HS-5 (cell line): ENCODE measurements at regions not wholly inside any gene's neighbourhood (a gene's known extent, or its start where the extent isn't known, plus 50 kb on each side); places are given as distances from the start of the nearest gene placed in this dataset.
"Not testable (repeated sequence)": the region's sequence is repeated elsewhere in the genome, so short reads cannot be mapped to it uniquely, and the experiment has no call there.

ENCODE experiments used
- DNase-seq: peaks from one replicate; pipeline ENCODE4 v3.0.0-alpha.2; 2012; ENCODE audit warnings: low read depth

- no peak for DNase-seq
These were observed 112.7 kb upstream of the PTPN13 start for GRCh38 chr4:86481440-86481839.

GRCh38 chr4:86482306-86483172 lies 111.6 kb upstream of the PTPN13 start:
- no peak for DNase-seq

- DNase-seq: no peak
These were observed 111.0 kb upstream of the PTPN13 start for GRCh38 chr4:86483173-86483490.

DNA sequence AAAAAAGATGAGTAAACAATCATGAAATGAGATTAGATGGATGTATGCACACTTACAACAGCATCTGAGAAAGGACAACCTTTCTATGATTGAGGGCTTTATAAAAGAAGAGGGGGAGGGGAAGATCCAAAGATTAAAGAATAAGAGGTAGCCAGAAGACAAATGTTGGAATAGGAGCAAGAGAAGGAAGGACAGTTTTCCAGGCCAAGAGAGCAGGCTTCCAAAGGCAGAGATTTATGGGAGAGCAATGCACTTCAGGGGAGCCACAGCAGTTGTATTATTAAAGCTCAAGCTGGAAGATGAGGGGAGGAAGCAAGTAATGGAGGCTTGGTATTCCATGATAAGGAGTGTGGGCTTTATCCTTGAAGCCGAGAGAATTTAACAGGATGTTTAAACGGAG lies 110.3 kb upstream of the PTPN13 start:
- DNase-seq: no peak

DNA sequence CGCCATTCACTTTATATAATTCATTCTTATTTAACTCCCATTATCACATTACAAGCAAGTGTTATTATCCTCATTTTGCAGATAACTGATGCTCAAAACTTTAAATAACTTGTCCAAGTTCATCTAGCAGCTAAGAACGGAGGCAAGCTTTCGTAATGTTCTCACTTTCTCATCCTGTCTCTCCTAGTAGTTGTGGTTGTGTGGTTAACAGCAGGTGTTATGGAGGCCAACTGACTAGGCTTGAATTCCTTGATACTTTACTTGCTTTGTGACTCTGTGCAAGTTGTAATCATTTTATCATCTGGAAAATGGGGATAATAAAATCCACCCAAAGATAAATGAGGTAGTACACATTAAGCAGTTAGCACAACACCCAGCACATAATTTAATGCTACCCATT lies 109.9 kb upstream of the PTPN13 start:
- no peak for DNase-seq

DNA sequence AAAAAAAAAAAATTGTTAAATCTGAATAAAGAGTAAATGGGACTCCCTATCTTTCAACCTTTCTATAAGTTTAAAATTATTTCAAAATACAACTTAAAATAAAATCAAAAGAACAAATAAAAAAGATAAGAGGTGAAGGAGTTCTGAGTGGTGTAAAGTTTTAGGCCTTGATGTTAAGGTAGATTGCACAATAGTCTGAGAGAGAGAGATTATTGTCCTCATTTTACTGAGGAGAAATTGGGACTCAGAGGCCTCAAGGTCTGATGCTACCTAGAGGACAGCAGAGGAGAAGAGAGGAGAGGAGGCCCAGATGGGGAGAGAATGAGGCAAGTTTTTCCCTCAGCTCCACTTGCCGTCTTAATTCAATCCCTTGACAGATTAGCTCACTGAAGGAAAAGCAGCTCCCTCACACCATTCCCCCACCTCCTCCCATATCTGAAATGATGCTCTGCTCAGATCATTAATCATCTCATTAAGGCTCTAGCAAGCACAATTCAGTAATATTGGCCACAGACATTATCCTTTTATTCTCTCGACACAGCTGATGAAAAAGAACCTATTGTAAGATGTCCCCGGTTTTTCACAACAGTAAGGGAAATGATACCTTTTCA lies 106.3 kb upstream of the PTPN13 start:
- no peak for DNase-seq

- DNase-seq: no peak
These were observed 100.7 kb upstream of the PTPN13 start for GRCh38 chr4:86493460-86493859.

- peak; percentile 22 for DNase-seq
These were observed 97.7 kb upstream of the PTPN13 start for GRCh38 chr4:86496094-86497080.

DNA sequence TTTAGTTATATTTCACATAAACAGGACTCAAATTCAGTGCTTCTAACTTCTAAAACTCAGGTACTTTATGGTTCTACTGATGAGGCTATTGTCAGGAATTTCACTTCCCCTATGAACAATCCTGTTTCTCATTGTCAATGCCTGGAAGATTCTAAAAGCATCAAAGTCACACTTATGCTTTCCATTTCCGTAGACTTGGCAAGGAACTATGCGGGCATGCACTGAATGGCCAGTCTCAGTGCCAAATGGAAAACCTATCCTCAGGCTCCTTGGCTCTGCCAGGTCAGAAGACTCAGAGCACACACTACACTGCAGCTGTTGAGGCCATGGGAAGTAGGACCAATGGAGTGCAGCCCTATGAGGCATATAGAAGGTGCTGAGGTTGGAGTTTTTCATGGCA lies 97.0 kb upstream of the PTPN13 start:
- DNase-seq: no peak

- peak; percentile 25 for DNase-seq
These were observed 95.9 kb upstream of the PTPN13 start for GRCh38 chr4:86497980-86498862.

GRCh38 chr4:86498863-86499166 lies 95.3 kb upstream of the PTPN13 start:
- DNase-seq: no peak

DNA sequence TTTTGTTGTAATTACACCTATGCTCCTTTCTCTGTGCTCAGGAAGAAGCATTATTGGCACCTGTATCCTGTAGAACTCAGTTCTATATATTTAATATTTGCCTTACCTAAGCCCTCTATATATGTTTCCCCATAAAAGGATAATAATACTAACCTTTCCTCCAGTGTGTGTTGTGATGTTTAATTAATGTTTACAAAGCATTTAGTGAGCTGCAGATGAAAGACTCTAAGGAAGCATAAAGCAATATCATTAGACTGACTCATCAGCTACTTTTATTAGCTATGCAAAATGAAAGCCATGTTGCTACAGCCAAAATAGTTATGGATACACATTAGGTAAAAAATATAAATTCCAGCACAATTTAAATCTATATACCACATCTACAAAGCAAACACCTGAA lies 93.6 kb upstream of the PTPN13 start:
- DNase-seq: no peak

GRCh38 chr4:86502081-86502480 lies 92.0 kb upstream of the PTPN13 start:
- no peak for DNase-seq

DNA sequence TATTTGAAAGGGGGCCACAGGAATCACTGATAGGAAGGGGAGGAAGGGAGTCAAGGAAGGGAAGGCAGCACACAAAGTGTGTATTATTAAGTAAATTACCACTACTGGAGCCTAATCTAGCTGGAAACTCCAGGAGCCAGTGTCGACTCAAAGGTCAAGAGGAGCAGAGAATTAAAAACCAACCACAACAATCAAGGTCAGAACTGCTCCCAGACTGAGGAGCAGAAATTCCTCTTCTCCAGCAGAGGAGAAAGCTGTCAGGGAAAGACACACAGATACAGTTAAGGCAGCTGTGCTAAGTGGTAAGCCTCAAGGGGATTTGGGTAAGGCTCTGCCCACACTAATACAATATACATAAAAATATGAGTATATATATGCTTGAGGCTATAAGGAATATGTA lies 87.5 kb upstream of the PTPN13 start:
- DNase-seq: no peak

DNA sequence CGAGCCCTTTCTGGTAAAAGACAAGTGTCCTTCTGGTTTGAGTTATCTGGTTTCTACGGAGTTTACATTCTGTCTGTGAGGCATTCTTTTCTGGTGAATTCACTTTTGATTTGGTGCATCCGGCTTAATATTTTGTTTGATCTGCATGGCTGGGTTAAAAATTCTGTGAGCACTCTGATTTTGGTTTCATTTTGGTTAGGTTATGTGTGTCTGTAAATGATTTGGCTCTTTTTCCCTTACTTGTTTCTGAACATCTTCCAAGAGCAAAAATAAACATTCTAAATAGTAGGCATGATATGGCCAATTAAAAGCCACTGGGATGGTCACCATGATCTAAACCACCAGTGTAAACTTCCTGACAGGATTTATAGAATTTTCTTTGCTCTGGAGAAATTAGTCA lies 85.7 kb upstream of the PTPN13 start:
- DNase-seq: peak; percentile 11

- no peak for DNase-seq
These were observed 82.5 kb upstream of the PTPN13 start for GRCh38 chr4:86511590-86511989.

- no peak for DNase-seq
These were observed 81.5 kb upstream of the PTPN13 start for GRCh38 chr4:86512631-86513030.

- DNase-seq: not testable (repeated sequence)
These were observed 78.2 kb upstream of the PTPN13 start for GRCh38 chr4:86515963-86516362.

GRCh38 chr4:86521373-86521969 lies 72.6 kb upstream of the PTPN13 start:
- no peak for DNase-seq

- DNase-seq: no peak
These were observed 71.8 kb upstream of the PTPN13 start for GRCh38 chr4:86522349-86522748.

- no peak for DNase-seq
These were observed 70.8 kb upstream of the PTPN13 start for GRCh38 chr4:86523333-86523732.
